Uterus (tissue), 2 donors: ENCODE measurements at regions not wholly inside any gene's neighbourhood (a gene's known extent, or its start where the extent isn't known, plus 50 kb on each side); places are given as distances from the start of the nearest gene placed in this dataset.

ENCODE experiments used
- POLR2A ChIP-seq, 2 donors: fragments of 450-650 bp; IDR thresholded peaks; one replicate each; pipeline ENCODE4 v1.6.1; 2016; ENCODE audit warnings: antibody characterized with exemption in 2 of 2, mild to moderate bottlenecking in 1 of 2, moderate library complexity in 1 of 2
- TF ChIP-seq, protein P1 (sequence below), 4 experiments: fragments of 200-600 bp in 2 of 4; fragments of 450-650 bp in 2 of 4; sonication (generic) in 2 of 4; IDR thresholded peaks; one replicate each; pipeline ENCODE4 v1.5.1; 2016 to 2019; ENCODE audit warnings: antibody characterized with exemption in 4 of 4, mild to moderate bottlenecking in 2 of 4, moderate library complexity in 1 of 4

GRCh38 chr3:80788914-80789313 lies 972.5 kb downstream of the GBE1 start:
- TF ChIP-seq POLR2A (IDR thresholded peaks at IDR 0.05): no peak
- TF ChIP-seq, protein P1, sequence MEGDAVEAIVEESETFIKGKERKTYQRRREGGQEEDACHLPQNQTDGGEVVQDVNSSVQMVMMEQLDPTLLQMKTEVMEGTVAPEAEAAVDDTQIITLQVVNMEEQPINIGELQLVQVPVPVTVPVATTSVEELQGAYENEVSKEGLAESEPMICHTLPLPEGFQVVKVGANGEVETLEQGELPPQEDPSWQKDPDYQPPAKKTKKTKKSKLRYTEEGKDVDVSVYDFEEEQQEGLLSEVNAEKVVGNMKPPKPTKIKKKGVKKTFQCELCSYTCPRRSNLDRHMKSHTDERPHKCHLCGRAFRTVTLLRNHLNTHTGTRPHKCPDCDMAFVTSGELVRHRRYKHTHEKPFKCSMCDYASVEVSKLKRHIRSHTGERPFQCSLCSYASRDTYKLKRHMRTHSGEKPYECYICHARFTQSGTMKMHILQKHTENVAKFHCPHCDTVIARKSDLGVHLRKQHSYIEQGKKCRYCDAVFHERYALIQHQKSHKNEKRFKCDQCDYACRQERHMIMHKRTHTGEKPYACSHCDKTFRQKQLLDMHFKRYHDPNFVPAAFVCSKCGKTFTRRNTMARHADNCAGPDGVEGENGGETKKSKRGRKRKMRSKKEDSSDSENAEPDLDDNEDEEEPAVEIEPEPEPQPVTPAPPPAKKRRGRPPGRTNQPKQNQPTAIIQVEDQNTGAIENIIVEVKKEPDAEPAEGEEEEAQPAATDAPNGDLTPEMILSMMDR (IDR thresholded peaks at IDR 0.05): no peak
